ENCODE measurements at regions not wholly inside any gene's neighbourhood (a gene's known extent, or its start where the extent isn't known, plus 50 kb on each side); places are given as distances from the start of the nearest gene placed in this dataset.

GRCh38 chr7:26507108-26507987, 215.7 kb downstream of the SNX10 start:
- in situ Hi-C loops (cut with MboI; ENCODE audit: low pct_unique_long_range_greater_than_20kb, low sequenced_read_pairs), result no loop called here
- no peak for DNase-seq

DNA sequence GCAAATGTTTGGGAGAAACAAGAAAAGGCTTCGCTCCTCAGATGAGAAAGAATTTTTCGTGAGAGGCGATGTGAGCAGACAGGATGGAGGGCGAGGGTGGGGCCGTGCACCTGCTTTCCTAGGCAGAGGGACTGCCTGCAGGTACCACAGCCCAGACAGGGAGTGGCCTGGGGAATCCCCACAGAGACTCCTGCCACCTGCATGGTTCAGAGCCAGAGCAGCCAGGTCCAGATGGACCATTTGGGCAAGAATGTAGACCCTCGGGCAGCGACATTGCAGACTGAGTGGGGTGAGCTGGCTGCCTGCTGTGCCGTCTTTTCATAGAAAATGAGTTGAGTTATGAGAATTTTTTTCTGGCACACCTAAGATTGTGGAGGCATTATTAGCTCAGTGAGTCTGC, 216.8 kb downstream of the SNX10 start:
- no peak for DNase-seq
- in situ Hi-C loops (cut with MboI; ENCODE audit: low pct_unique_long_range_greater_than_20kb, low sequenced_read_pairs), result no loop called here

DNA sequence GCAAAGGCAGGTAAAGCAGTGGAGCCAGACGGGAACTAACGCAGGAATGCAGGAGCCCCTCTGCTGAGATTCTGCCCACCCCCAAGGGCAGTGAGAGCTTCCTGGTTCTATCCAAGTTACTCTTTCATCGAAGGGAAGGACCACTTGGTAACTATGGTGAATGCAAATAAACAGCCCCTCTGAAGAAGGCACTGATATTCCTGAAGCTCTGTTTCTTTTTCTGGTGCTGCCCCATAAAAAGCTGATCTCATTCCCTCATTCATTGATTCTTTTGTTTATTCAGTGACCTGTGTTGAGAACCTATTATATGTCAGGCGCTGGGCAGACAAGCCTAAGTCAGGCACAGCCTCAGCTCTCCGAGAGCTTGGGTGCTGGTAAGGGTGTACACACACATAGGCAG, 217.3 kb downstream of the SNX10 start:
- no peak for DNase-seq
- in situ Hi-C loops (cut with MboI; ENCODE audit: low pct_unique_long_range_greater_than_20kb, low sequenced_read_pairs), result no loop called here

- peak; percentile 88 for DNase-seq
- in situ Hi-C loops (cut with MboI; ENCODE audit: low pct_unique_long_range_greater_than_20kb, low sequenced_read_pairs), result no loop called here
Measured at GRCh38 chr7:26510231-26510957, 218.7 kb downstream of the SNX10 start.

- in situ Hi-C loops (cut with MboI; ENCODE audit: low pct_unique_long_range_greater_than_20kb, low sequenced_read_pairs), result no loop called here
- DNase-seq, result no peak
Measured at GRCh38 chr7:26511866-26512265, 220.2 kb downstream of the SNX10 start.

- in situ Hi-C loops (cut with MboI; ENCODE audit: low pct_unique_long_range_greater_than_20kb, low sequenced_read_pairs), result no loop called here
- no peak for DNase-seq
Measured at GRCh38 chr7:26512737-26513136, 221.1 kb downstream of the SNX10 start.

DNA sequence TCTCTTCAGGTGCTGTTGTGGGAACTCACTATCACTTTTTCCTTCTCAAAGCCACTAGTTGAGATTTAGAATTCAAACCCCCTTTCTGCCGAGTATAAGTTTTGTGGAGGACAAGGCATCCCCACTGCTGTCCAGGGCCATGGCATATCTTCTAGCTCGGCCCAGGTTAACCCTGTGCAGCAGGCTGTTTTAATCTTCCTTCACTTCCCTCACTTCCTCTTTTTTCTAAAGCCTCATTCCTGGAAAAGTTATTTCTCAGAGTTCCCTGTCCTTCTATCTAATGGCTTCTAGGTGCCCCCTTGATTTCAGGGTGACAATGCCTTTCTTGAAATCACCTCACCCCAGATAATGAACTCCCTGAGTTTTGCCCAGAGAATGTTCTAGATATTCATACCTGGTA, 222.3 kb downstream of the SNX10 start:
- DNase-seq, result peak; percentile 46
- in situ Hi-C loops (cut with MboI; ENCODE audit: low pct_unique_long_range_greater_than_20kb, low sequenced_read_pairs), result no loop called here

- no peak for DNase-seq
- in situ Hi-C loops (cut with MboI; ENCODE audit: low pct_unique_long_range_greater_than_20kb, low sequenced_read_pairs), result no loop called here
Measured at GRCh38 chr7:26514633-26515032, 223.0 kb downstream of the SNX10 start.

- peak; percentile 58 for DNase-seq
- in situ Hi-C loops (cut with MboI; ENCODE audit: low pct_unique_long_range_greater_than_20kb, low sequenced_read_pairs), result no loop called here
Measured at GRCh38 chr7:26515314-26515842, 223.7 kb downstream of the SNX10 start.

- in situ Hi-C loops (cut with MboI; ENCODE audit: low pct_unique_long_range_greater_than_20kb, low sequenced_read_pairs), result no loop called here
- DNase-seq, result no peak
Measured at GRCh38 chr7:26520483-26520882, 228.8 kb downstream of the SNX10 start.

DNA sequence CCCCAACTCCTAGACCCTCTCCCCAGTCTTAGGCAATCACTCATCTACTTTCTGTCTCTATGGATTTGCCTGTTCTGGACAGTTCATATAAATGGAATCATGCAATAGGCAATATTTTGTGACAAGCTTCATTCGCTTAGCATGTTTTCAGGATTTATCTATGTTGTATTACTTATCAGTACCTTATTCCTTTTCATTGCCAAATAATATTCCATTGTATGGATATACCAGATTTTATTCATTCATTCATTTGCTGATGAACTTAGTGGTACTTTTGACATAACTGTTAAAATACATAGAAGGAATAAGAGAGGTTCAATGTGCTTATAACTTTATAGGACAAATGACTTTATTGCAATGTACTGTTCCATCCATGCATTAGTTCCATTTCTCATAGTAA, 231.0 kb downstream of the SNX10 start:
- DNase-seq, result no peak
- in situ Hi-C loops (cut with MboI; ENCODE audit: low pct_unique_long_range_greater_than_20kb, low sequenced_read_pairs), result no loop called here

DNA sequence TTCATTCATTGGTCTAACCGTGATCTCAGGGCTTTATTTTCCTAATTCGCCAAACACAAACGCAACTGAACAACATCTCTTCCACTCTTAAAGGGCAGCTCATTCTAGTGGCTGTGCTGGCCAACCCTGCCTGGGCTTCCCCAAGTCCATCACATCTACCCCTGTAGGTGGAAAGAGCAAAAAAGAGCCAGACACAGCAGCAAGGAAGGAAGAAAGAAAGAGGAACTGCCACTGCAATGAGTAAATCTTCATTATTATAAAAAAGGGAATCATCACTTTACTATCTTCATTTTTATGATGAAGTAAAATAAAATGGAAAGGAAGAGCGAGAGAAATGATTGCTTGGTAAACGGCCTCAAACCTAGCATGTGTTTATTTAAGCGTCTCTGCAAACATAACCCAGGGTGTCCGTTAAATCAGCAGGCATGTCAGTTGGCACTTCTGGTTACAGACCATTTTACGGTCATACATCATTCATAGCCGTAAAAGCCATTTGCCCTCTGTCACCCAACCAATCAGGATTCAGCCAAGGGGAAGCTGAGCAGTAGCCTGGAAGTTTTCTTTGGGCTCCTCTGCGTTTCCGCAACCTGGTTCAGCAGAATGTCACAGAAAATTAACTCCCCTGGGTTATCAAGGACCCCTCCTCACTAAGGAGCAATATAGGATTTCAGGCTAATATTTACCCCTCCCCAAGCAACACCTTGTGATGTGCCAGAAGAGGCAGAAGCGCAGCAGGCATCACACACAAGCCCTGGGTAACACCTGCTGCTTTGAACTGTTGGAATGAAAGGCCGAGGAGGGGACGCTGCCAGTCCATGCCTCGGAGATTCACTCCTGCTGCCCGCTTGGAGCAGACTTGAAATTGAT, 234.0 kb downstream of the SNX10 start:
- peak; percentile 63 for DNase-seq
- in situ Hi-C loops (cut with MboI; ENCODE audit: low pct_unique_long_range_greater_than_20kb, low sequenced_read_pairs), result no loop called here

DNA sequence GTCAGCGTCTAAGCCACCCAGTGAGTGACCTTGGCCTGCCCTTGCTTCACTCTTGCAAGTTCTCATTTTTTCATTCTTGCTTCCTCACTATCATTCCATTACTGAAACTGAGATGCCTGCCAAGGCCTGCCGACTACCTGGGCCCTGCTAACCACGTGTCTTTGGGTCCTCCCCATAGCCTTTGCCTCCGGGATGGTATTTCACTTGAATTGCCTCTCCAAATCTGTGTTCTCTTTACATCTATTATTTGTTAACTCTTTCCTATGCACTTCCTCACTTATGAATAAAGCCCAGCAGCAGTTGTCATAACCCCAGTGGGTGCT, 234.6 kb downstream of the SNX10 start:
- in situ Hi-C loops (cut with MboI; ENCODE audit: low pct_unique_long_range_greater_than_20kb, low sequenced_read_pairs), result no loop called here
- DNase-seq, result no peak

GRCh38 chr7:26531926-26532325, 240.3 kb downstream of the SNX10 start:
- in situ Hi-C loops (cut with MboI; ENCODE audit: low pct_unique_long_range_greater_than_20kb, low sequenced_read_pairs), result no loop called here
- DNase-seq, result no peak

GRCh38 chr7:26532471-26532870, 240.8 kb downstream of the SNX10 start:
- in situ Hi-C loops (cut with MboI; ENCODE audit: low pct_unique_long_range_greater_than_20kb, low sequenced_read_pairs), result no loop called here

GRCh38 chr7:26533217-26533616, 241.6 kb downstream of the SNX10 start:
- in situ Hi-C loops (cut with MboI; ENCODE audit: low pct_unique_long_range_greater_than_20kb, low sequenced_read_pairs), result no loop called here

More at GRCh38 chr7:26532471-26532870, 240.8 kb downstream of the SNX10 start:
- DNase-seq, result no peak

GRCh38 chr7:26534649-26535482, 243.2 kb downstream of the SNX10 start:
- in situ Hi-C loops (cut with MboI; ENCODE audit: low pct_unique_long_range_greater_than_20kb, low sequenced_read_pairs), result no loop called here
- DNase-seq, result no peak

More at GRCh38 chr7:26533217-26533616, 241.6 kb downstream of the SNX10 start:
- no peak for DNase-seq

DNA sequence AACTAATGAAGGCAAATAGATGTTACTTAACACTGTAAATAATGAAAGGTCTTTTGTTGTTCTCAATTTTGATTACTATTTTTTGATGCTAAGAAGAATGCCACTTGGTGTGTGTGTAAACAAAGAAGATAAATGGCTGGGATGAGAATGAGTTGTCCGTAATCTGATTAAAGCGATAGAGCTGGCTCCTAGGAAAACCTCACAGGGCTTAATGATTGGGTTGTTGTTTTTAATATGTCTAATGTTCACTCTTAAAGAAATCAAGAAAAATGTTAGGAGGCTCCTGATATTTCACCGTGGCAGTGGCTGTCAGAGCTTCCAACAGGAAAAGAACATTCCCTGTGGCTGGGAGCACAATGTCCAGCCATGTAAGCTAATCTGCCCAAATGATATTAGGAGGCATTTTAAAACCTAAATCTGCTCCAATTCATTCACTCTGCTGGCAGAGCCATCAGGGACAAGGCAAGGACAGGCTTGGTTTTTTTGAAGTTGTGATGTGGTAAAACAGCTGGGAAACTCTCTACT, 243.9 kb downstream of the SNX10 start:
- DNase-seq, result no peak
- in situ Hi-C loops (cut with MboI; ENCODE audit: low pct_unique_long_range_greater_than_20kb, low sequenced_read_pairs), result no loop called here

Data from KBM-7 (cell line).